HG02759 (cell line): ENCODE measurements at regions not wholly inside any gene's neighbourhood (a gene's known extent, or its start where the extent isn't known, plus 50 kb on each side); places are given as distances from the start of the nearest gene placed in this dataset.

Experiments used
- ATAC-seq: cut with Tn5 transposase; IDR thresholded peaks from one replicate; pipeline ENCODE4 v1.9.1; 2021; ENCODE audit warnings: mild to moderate bottlenecking, moderate library complexity; ENCODE audit not compliant: unreplicated experiment

GRCh38 chr10:108410236-108410635, 1245.7 kb upstream of the SORCS1 start:
- no peak for ATAC-seq

- no peak for ATAC-seq
These were observed 1244.8 kb upstream of the SORCS1 start for GRCh38 chr10:108409306-108409705.

- no peak for ATAC-seq
These were observed 1239.6 kb upstream of the SORCS1 start for GRCh38 chr10:108404155-108404554.

GRCh38 chr10:108399465-108399864, 1235.0 kb upstream of the SORCS1 start:
- ATAC-seq, result no peak

- no peak for ATAC-seq
These were observed 1228.6 kb upstream of the SORCS1 start for GRCh38 chr10:108393089-108393488.

GRCh38 chr10:108392286-108392685, 1227.8 kb upstream of the SORCS1 start:
- ATAC-seq, result no peak

GRCh38 chr10:108388706-108389105, 1224.2 kb upstream of the SORCS1 start:
- ATAC-seq, result no peak

- no peak for ATAC-seq
These were observed 1221.5 kb upstream of the SORCS1 start for GRCh38 chr10:108385963-108386362.

GRCh38 chr10:108384378-108384777, 1219.9 kb upstream of the SORCS1 start:
- no peak for ATAC-seq

GRCh38 chr10:108378779-108379178, 1214.3 kb upstream of the SORCS1 start:
- ATAC-seq, result no peak

GRCh38 chr10:108375691-108376090, 1211.2 kb upstream of the SORCS1 start:
- no peak for ATAC-seq

- no peak for ATAC-seq
These were observed 1210.5 kb upstream of the SORCS1 start for GRCh38 chr10:108374991-108375390.

GRCh38 chr10:108365541-108365940, 1201.0 kb upstream of the SORCS1 start:
- no peak for ATAC-seq

- no peak for ATAC-seq
These were observed 1199.1 kb upstream of the SORCS1 start for GRCh38 chr10:108363576-108363975.

- no peak for ATAC-seq
These were observed 1198.5 kb upstream of the SORCS1 start for GRCh38 chr10:108362961-108363360.

- ATAC-seq, result no peak
These were observed 1197.8 kb upstream of the SORCS1 start for GRCh38 chr10:108362296-108362695.

- ATAC-seq, result no peak
These were observed 1195.7 kb upstream of the SORCS1 start for GRCh38 chr10:108360187-108360586.

GRCh38 chr10:108358912-108359311, 1194.4 kb upstream of the SORCS1 start:
- ATAC-seq, result peak; percentile 87

- ATAC-seq, result no peak
These were observed 1188.3 kb upstream of the SORCS1 start for GRCh38 chr10:108352771-108353170.

- ATAC-seq, result no peak
These were observed 1183.7 kb upstream of the SORCS1 start for GRCh38 chr10:108348215-108348614.

GRCh38 chr10:108346066-108346465, 1181.6 kb upstream of the SORCS1 start:
- no peak for ATAC-seq

- no peak for ATAC-seq
These were observed 1173.6 kb upstream of the SORCS1 start for GRCh38 chr10:108338146-108338545.

- ATAC-seq, result no peak
These were observed 1172.3 kb upstream of the SORCS1 start for GRCh38 chr10:108336836-108337235.

GRCh38 chr10:108327706-108328105, 1163.2 kb upstream of the SORCS1 start:
- no peak for ATAC-seq
